ENCODE measurements at regions not wholly inside any gene's neighbourhood (a gene's known extent, or its start where the extent isn't known, plus 50 kb on each side); places are given as distances from the start of the nearest gene placed in this dataset.
"Not testable (repeated sequence)": the region's sequence is repeated elsewhere in the genome, so short reads cannot be mapped to it uniquely, and the experiment has no call there.

- DNase-seq: no peak
These were observed 506.0 kb upstream of the CDH10 start for GRCh38 chr5:25150819-25151218.

- DNase-seq: no peak
These were observed 483.8 kb upstream of the CDH10 start for GRCh38 chr5:25128606-25129005.

GRCh38 chr5:25119650-25120049 lies 474.9 kb upstream of the CDH10 start:
- DNase-seq: peak; percentile 5

- peak; percentile 2 for DNase-seq
These were observed 463.1 kb upstream of the CDH10 start for GRCh38 chr5:25107853-25108252.

GRCh38 chr5:25099538-25099937 lies 454.8 kb upstream of the CDH10 start:
- DNase-seq: no peak

GRCh38 chr5:25095261-25095660 lies 450.5 kb upstream of the CDH10 start:
- no peak for DNase-seq

- DNase-seq: no peak
These were observed 449.4 kb upstream of the CDH10 start for GRCh38 chr5:25094219-25094618.

GRCh38 chr5:25091921-25092320 lies 447.1 kb upstream of the CDH10 start:
- DNase-seq: no peak

DNA sequence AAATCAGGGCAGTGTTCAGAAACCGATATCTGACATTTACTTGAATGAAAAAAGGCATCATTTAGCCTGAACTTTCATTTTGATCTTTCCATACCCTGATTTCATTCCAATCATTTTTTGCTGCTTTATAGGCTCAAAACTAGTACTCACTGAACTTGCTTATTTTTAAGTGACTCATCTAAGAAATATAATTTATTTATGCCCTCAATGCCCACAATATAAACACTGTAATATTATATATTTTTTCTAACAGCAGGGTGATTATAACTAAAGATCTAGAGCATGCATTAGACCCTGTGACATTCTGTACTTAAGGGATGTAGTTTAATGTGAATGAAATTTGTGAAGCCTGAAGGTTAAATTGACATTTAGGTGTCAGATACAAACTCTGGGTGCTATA lies 446.1 kb upstream of the CDH10 start:
- DNase-seq: no peak

GRCh38 chr5:25090275-25090674 lies 445.5 kb upstream of the CDH10 start:
- DNase-seq: no peak

DNA sequence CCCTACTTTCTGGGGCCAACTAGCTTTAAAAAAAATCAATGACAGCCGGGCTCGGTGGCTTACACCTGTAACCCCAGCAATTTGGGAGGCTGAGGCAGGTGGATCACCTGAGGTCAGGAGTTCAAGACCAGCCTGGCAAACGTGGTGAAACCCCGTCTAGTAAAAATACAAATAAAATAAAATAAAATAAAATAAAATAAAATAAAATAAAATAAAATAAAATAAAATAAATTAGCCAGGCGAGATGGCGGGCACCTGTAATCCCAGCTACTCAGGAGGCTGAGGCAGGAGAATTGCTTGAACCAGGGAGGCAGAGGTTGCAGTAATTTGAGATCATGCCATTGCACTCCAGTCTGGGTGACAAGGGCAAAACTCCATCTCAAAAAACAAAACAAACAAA lies 443.9 kb upstream of the CDH10 start:
- not testable (repeated sequence) for DNase-seq

DNA sequence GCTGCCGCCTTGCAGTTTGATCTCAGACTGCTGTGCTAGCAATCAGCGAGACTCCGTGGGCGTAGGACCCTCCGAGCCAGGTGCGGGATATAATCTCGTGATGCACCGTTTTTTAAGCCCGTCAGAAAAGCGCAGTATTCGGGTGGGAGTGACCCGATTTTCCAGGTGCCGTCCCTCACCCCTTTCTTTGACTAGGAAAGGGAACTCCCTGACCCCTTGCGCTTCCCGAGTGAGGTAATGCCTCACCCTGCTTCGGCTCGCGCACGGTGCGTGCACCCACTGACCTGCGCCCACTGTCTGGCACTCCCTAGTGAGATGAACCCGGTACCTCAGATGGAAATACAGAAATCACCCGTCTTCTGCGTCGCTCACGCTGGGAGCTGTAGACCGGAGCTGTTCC lies 438.5 kb upstream of the CDH10 start:
- not testable (repeated sequence) for DNase-seq

GRCh38 chr5:25066239-25066638 lies 421.5 kb upstream of the CDH10 start:
- DNase-seq: no peak

DNA sequence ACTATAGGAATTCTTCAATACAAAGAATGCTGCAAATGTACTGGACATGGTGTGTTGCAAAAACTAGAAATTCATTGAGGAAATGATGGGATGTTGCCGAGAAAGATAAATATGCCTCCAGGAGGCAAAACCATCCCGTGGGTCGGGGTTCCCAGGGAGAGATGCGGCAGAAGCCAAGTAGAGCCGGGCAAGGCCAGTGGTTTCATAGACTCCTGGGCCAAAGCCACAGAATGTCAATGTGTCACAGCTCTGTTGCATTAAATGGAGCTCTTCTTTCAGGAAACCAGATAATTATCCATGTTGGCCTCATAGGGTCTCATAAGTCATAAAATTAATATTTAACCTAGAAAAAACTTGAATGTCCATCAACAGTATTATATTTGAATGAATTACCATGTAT lies 419.5 kb upstream of the CDH10 start:
- no peak for DNase-seq

- no peak for DNase-seq
These were observed 415.8 kb upstream of the CDH10 start for GRCh38 chr5:25060575-25060974.

DNA sequence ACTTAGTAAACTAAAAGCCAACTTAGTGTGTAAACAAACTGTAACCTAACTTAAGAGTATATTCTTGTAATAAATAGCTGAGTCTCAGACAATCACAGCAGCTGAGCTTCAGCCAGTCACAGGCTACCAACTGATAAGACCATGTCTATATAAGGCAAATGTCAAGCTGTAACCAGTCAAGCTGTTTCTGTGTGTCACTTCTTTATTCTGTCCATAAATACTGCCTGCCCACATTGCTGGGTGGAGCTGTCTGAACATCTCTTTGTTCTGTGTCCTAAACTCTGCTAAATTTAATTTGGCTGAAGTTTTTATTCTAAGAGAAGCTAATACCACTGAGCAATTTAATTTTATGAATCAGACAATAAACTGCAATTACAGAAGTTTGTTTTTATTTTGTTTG lies 412.1 kb upstream of the CDH10 start:
- no peak for DNase-seq

DNA sequence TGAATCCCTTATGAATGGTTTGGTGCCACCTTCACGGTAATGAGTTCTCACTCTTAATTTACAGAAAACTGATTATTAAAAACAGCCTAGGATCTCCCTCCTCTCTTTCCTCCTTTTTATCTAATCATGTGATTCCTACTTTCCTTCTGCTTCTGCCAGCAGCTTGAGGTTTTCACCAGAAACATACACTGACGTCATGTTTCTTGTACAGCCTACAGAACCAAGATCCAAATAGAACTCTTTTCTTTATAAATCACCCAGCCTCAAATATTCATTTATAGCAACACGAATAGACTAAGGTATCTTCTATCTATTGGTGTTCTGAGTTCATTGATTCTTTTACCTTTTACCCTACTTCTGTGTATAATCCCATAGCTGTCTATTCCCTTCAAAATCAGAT lies 388.9 kb upstream of the CDH10 start:
- DNase-seq: no peak

- peak; percentile 10 for DNase-seq
These were observed 384.2 kb upstream of the CDH10 start for GRCh38 chr5:25029004-25029403.

- no peak for DNase-seq
These were observed 382.7 kb upstream of the CDH10 start for GRCh38 chr5:25027526-25027925.

GRCh38 chr5:25027061-25027460 lies 382.3 kb upstream of the CDH10 start:
- DNase-seq: no peak

GRCh38 chr5:25025831-25026230 lies 381.1 kb upstream of the CDH10 start:
- no peak for DNase-seq

DNA sequence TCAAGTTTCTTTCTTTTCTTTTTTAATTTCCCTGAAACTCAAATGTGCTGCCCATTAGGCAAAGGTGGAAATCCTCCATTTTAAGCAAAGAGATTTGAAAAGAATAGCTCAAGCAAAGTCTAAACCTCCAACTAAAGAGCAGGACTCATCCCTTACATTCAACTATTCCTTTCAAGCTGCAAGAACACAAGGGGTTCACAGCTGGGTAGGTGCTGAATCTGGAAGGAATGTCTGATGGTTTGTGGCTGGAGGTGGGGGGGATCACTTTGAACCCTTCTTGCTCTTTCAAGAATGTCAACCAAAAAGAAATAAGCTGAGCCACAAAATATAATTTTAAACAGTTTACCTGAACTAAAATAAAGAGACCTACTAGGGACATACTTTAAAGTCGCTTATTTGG lies 375.7 kb upstream of the CDH10 start:
- DNase-seq: no peak

DNA sequence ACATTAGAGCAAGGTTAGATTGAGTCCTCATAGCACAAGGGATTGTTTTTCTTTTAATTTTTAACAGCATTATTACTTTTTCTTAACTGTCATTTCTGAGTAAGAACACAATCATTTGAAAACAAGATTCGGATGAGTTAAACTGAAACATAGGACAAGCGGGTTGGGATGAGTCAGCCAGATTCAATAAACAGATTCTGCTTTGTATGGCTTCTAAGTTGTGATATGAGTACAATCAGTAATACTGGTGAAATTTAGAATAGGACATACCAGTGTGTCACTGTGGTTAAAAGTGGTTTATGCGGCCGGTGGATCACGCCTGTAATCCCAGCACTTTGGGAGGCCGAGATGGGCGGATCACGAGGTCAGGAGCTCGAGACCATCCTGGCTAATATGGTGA lies 364.3 kb upstream of the CDH10 start:
- DNase-seq: no peak

DNA sequence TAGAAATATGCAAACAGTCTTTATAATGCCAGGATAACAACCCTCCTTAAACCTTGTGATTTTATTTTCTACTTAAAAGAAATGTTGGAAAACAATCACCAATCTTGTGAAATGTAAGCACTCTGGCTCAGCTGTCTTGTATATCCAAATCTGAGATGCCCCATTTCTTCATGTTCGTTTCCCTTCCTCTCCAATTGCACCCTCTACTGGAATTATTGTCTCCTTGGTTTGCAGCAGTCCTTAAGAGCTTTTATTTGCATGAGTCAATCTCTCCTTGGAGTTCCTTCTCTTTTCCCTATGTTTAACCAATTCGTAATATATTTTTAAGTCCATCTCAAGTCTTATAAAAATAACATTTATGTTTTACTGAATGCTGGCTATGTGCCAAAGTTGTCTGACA lies 362.0 kb upstream of the CDH10 start:
- DNase-seq: peak; percentile 33

GRCh38 chr5:25006237-25006636 lies 361.5 kb upstream of the CDH10 start:
- no peak for DNase-seq

DNA sequence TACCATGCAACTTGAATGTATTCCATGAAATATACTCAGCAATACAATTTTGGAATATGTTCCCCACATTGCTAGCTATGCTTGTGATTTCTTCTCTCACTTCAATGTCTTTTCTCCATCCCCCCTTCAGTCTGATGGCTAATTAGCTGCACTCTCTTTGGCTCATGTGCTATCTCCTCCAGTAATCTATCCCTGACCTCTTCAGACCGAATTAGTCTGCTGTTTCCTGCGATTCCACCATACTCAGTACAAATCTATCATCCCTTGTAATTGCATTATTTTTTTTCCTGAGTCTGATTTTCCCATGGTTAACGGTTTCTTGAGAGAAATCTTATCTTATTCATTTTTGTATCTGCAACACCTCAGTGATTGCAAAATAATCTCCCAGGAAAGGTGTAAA lies 360.7 kb upstream of the CDH10 start:
- no peak for DNase-seq
